SK-N-SH (cell line): ENCODE measurements at regions not wholly inside any gene's neighbourhood (a gene's known extent, or its start where the extent isn't known, plus 50 kb on each side); places are given as distances from the start of the nearest gene placed in this dataset.

Source experiments
- CTCF ChIA-PET: fragments of 300-600, 350-600 bp; formaldehyde crosslinking; extraction: SDS; loops from one replicate; lab custom pipeline; 2021; lab: Yijun Ruan, JAX
- POLR2A ChIA-PET: fragments of 350-600 bp; sonication (Branson Sonifier 250); formaldehyde crosslinking; extraction: SDS; loops from one replicate; lab custom pipeline; 2020; ENCODE audit warnings: antibody characterized with exemption, inconsistent platforms; lab: Yijun Ruan, JAX
- DNase-seq: peaks from one replicate; pipeline ENCODE4 v3.0.0; 2012
- H2AFZ ChIP-seq: fragments of 200-600 bp; sonication (generic); 2 replicates; pipeline ENCODE4 v1.8.1; 2016; ENCODE audit warnings: antibody characterized with exemption, mild to moderate bottlenecking, low read depth
- H3F3A ChIP-seq: fragments of 200-600 bp; sonication (generic); replicated peaks from 2 replicates; pipeline ENCODE3; 2016; ENCODE audit warnings: antibody characterized with exemption, mild to moderate bottlenecking; ENCODE audit not compliant: insufficient read depth
- H3K27ac ChIP-seq, 2 experiments: fragments of 200-500 bp in 1 of 2; fragments of 200-600 bp in 1 of 2; sonication (Bioruptor generic) in 1 of 2; sonication (generic), shearing (Covaris generic) in 1 of 2; 2 replicates each; pipeline versions ENCODE4 v1.5.1 to v1.6.1; 2014 to 2016; ENCODE audit warnings: low read depth in 2 of 2, inconsistent platforms in 1 of 2, low read length in 1 of 2, mild to moderate bottlenecking in 1 of 2, mixed read lengths in 1 of 2
- H3K27me3 ChIP-seq: fragments of 200-600 bp; sonication (generic), shearing (Covaris generic); 2 replicates; pipeline ENCODE4 v1.6.1; 2016; ENCODE audit warnings: mixed run types; ENCODE audit not compliant: insufficient read depth
- H3K36me3 ChIP-seq, 2 experiments: fragments of 200-500 bp in 1 of 2; fragments of 200-600 bp in 1 of 2; sonication (Bioruptor generic) in 1 of 2; sonication (generic) in 1 of 2; replicated peaks in 1 of 2; 2 replicates each; pipeline versions ENCODE3 to v1.5.1; 2014 to 2016; ENCODE audit warnings: low read length in 1 of 2, mild to moderate bottlenecking in 1 of 2; ENCODE audit not compliant: insufficient read depth in 2 of 2, control insufficient read depth in 1 of 2
- H3K4me1 ChIP-seq, 2 experiments: fragments of 200-500 bp in 1 of 2; fragments of 200-600 bp in 1 of 2; sonication (Bioruptor generic) in 1 of 2; sonication (generic), shearing (Covaris generic) in 1 of 2; 2 replicates each; pipeline versions ENCODE4 v1.5.1 to v1.6.1; 2014 to 2016; ENCODE audit warnings: low read depth in 1 of 2, low read length in 1 of 2, mixed run types in 1 of 2; ENCODE audit not compliant: insufficient read depth in 2 of 2, control insufficient read depth in 1 of 2
- H3K4me2 ChIP-seq: fragments of 200-600 bp; sonication (generic), shearing (Covaris generic); 2 replicates; pipeline ENCODE4 v1.6.1; 2017; ENCODE audit warnings: mixed run types
- H3K4me3 ChIP-seq, 2 experiments: fragments of 200-500 bp in 1 of 2; fragments of 200-600 bp in 1 of 2; sonication (Bioruptor generic) in 1 of 2; sonication (generic), shearing (Covaris generic) in 1 of 2; 2 replicates each; pipeline versions ENCODE4 v1.5.1 to v1.8.1; 2014 to 2016; ENCODE audit warnings: low read depth in 2 of 2, inconsistent platforms in 1 of 2, low read length in 1 of 2, mild to moderate bottlenecking in 1 of 2, mixed read lengths in 1 of 2, moderate library complexity in 1 of 2
- H3K79me2 ChIP-seq: fragments of 200-600 bp; sonication (generic); 2 replicates; pipeline ENCODE4 v1.8.1; 2017; ENCODE audit warnings: mild to moderate bottlenecking; ENCODE audit not compliant: insufficient read depth
- H3K9ac ChIP-seq: fragments of 200-600 bp; sonication (generic); 2 replicates; pipeline ENCODE4 v1.6.1; 2017; ENCODE audit warnings: mixed run types
- H3K9me2 ChIP-seq: fragments of 200-600 bp; sonication (generic); 2 replicates; pipeline ENCODE4 v1.6.1; 2017; ENCODE audit warnings: mixed run types
- H3K9me3 ChIP-seq: fragments of 200-600 bp; sonication (generic); 2 replicates; pipeline ENCODE4 v1.6.1; 2017; ENCODE audit warnings: mixed run types, mild to moderate bottlenecking, moderate library complexity
- H4K20me1 ChIP-seq: fragments of 200-600 bp; sonication (generic); 2 replicates; pipeline ENCODE4 v1.6.1; 2017; ENCODE audit warnings: mild to moderate bottlenecking, mixed run types; ENCODE audit not compliant: insufficient read depth
- CHD2 ChIP-seq: fragments of 150-350 bp; IDR thresholded peaks from 2 replicates; pipeline ENCODE4 v1.6.1; 2018; ENCODE audit warnings: low read length; ENCODE audit not compliant: partially characterized antibody
- ELF1 ChIP-seq: IDR thresholded peaks from 2 replicates; pipeline ENCODE4 v1.4.0; 2012
- FOXM1 ChIP-seq: IDR thresholded peaks from 2 replicates; pipeline ENCODE4 v1.4.0; 2012; ENCODE audit warnings: low read depth, mild to moderate bottlenecking
- GATA2 ChIP-seq: sonication (generic); formaldehyde crosslinking; IDR thresholded peaks from 2 replicates; pipeline ENCODE4 v1.5.0; 2020; ENCODE audit warnings: mild to moderate bottlenecking, missing genetic modification reagents
- MXI1 ChIP-seq: IDR thresholded peaks from 2 replicates; pipeline ENCODE4 v1.6.1; 2012; ENCODE audit warnings: mild to moderate bottlenecking, low read depth, low read length, improper control_type of control experiment
- NFIC ChIP-seq: IDR thresholded peaks from 2 replicates; pipeline ENCODE4 v1.4.0; 2012; ENCODE audit warnings: borderline replicate concordance
- RAD21 ChIP-seq: IDR thresholded peaks from 2 replicates; pipeline ENCODE4 v1.6.1; 2012; ENCODE audit warnings: mild to moderate bottlenecking, low read length
- RCOR1 ChIP-seq: fragments of 150-350 bp; IDR thresholded peaks from 2 replicates; pipeline ENCODE4 v1.6.1; 2017; ENCODE audit warnings: antibody characterized with exemption, low read length
- RFX5 ChIP-seq: IDR thresholded peaks from 2 replicates; pipeline ENCODE4 v1.6.1; 2012; ENCODE audit warnings: mild to moderate bottlenecking, improper control_type of control experiment, low read length
- RXRA ChIP-seq: IDR thresholded peaks from 2 replicates; pipeline ENCODE4 v1.4.0; 2012; ENCODE audit warnings: low read depth, mild to moderate bottlenecking, borderline replicate concordance
- TAF1 ChIP-seq: IDR thresholded peaks from 2 replicates; pipeline ENCODE4 v1.6.1; 2012; ENCODE audit warnings: low read depth, mild to moderate bottlenecking, low read length, moderate library complexity, borderline replicate concordance
- TCF12 ChIP-seq: IDR thresholded peaks from 2 replicates; pipeline ENCODE4 v1.4.0; 2012
- USF2 ChIP-seq: fragments of 150-350 bp; IDR thresholded peaks from 2 replicates; pipeline ENCODE4 v1.6.1; 2017; ENCODE audit warnings: antibody characterized with exemption, low read length, low read depth, borderline replicate concordance
- WGBS: methylation state at CpG from one replicate; pipeline ENCODE4 v1.1.6; 2017; ENCODE audit warnings: low lambda C conversion rate; 5-methylcytosine and 5-hydroxymethylcytosine counted together
- TF ChIP-seq, protein P1 (sequence below): IDR thresholded peaks from 2 replicates; pipeline ENCODE4 v1.6.1; 2012; ENCODE audit warnings: mild to moderate bottlenecking, low read depth, low read length, moderate library complexity
- TF ChIP-seq, protein P2 (sequence below): IDR thresholded peaks from 2 replicates; pipeline ENCODE4 v1.4.0; 2012; ENCODE audit warnings: low read depth

DNA sequence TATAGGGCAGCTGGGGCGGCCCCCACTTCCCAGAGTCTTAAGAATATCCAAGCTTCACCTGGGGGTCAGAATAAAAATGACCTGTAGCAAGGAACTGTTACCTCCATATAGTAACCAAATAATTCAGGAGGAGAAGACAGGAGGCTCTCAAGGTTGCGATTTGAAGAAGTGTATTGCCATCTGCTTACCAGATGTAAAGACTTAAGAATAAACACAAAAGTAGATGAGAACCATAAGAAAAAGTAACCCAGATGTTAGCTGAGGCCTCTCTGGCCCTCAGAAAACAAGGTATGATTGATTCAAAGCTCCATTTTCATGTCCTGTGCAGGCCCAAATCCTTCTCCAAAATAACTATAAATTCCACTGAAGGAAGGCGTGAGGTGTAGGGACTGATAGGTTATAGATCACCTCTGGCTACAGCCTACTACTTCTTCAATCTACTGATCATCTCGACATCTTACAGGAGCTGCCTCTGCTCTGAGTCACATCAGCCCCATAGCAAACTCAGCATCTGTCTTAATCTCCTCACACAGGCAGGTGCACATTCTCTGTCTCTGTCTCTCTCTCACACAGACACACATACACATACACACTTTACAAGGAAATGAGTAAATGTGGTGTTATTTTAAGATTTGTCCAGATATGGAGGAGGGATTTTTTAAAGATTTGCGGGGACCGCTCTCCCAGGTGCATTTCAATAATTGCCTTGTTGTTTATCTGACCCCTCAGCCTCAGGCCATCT is 193.9 kb upstream of the EDNRA start:
- WGBS = 71% methylated on average over 6 of the region's 6 CpGs
- no peaks in the 10 kb centered on the region for H3K36me3 ChIP-seq

GRCh38 chr4:147287588-147287890 is 193.4 kb upstream of the EDNRA start:
- Histone ChIP-seq H3F3A (no peaks in the 10 kb centered on the region), H3K36me3 (no peaks in the 10 kb centered on the region), H3K4me2 (no peak overlapping the region), H3K9me3 (no peaks in the 10 kb centered on the region), H4K20me1 (no peaks in the 10 kb centered on the region), H3K79me2 (no peaks in the 10 kb centered on the region), H3K4me1 (no peaks in the 10 kb centered on the region; a peak in 1 of 4 replicates), H2AFZ (no peak overlapping the region), H3K9me2 (no peaks in the 10 kb centered on the region), H3K27me3 (no peaks in the 10 kb centered on the region), H3K4me3 (no peak overlapping the region), H3K9ac (no peak overlapping the region), H3K27ac (no peak overlapping the region)
- DNase-seq = no peak
- POLR2A ChIA-PET = no interaction called here
- TF ChIP-seq GATA2 (CRISPR knock-in tag) (no peak), RCOR1 (no peak)
- CTCF ChIA-PET = no interaction called here
- 72% methylated on average over 2 of the region's 2 CpGs for WGBS

More for the DNA sequence above, 193.9 kb upstream of the EDNRA start:
- no peak overlapping the region for H3K4me2 ChIP-seq
- H4K20me1 ChIP-seq = no peaks in the 10 kb centered on the region
- H3K9ac ChIP-seq = no peak overlapping the region
- no peaks in the 10 kb centered on the region for H3K9me3 ChIP-seq
- H3K4me3 ChIP-seq = no peak overlapping the region
- CTCF ChIA-PET = no interaction called here
- H3K79me2 ChIP-seq = no peaks in the 10 kb centered on the region
- H2AFZ ChIP-seq = no peak overlapping the region
- H3K4me1 ChIP-seq = no peaks in the 10 kb centered on the region; a peak in 1 of 4 replicates
- TF ChIP-seq, protein P1, sequence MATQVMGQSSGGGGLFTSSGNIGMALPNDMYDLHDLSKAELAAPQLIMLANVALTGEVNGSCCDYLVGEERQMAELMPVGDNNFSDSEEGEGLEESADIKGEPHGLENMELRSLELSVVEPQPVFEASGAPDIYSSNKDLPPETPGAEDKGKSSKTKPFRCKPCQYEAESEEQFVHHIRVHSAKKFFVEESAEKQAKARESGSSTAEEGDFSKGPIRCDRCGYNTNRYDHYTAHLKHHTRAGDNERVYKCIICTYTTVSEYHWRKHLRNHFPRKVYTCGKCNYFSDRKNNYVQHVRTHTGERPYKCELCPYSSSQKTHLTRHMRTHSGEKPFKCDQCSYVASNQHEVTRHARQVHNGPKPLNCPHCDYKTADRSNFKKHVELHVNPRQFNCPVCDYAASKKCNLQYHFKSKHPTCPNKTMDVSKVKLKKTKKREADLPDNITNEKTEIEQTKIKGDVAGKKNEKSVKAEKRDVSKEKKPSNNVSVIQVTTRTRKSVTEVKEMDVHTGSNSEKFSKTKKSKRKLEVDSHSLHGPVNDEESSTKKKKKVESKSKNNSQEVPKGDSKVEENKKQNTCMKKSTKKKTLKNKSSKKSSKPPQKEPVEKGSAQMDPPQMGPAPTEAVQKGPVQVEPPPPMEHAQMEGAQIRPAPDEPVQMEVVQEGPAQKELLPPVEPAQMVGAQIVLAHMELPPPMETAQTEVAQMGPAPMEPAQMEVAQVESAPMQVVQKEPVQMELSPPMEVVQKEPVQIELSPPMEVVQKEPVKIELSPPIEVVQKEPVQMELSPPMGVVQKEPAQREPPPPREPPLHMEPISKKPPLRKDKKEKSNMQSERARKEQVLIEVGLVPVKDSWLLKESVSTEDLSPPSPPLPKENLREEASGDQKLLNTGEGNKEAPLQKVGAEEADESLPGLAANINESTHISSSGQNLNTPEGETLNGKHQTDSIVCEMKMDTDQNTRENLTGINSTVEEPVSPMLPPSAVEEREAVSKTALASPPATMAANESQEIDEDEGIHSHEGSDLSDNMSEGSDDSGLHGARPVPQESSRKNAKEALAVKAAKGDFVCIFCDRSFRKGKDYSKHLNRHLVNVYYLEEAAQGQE = no peak
- TF ChIP-seq, protein P2, sequence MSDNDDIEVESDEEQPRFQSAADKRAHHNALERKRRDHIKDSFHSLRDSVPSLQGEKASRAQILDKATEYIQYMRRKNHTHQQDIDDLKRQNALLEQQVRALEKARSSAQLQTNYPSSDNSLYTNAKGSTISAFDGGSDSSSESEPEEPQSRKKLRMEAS = no peak
- TF ChIP-seq MXI1 (no peak), USF2 (no peak), TAF1 (no peak), NFIC (no peak), RFX5 (no peak), ELF1 (no peak), RAD21 (no peak), FOXM1 (no peak), CHD2 (no peak), RXRA (no peak), TCF12 (no peak)
- TF ChIP-seq, all 33 proteins: peak for 0
- H3K27me3 ChIP-seq = no peaks in the 10 kb centered on the region
- POLR2A ChIA-PET = no interaction called here
- H3F3A ChIP-seq = no peaks in the 10 kb centered on the region
- no peak for DNase-seq
- no peaks in the 10 kb centered on the region for H3K9me2 ChIP-seq
- H3K27ac ChIP-seq = no peak overlapping the region
